ENCODE measurements at regions not wholly inside any gene's neighbourhood (a gene's known extent, or its start where the extent isn't known, plus 50 kb on each side); places are given as distances from the start of the nearest gene placed in this dataset.

- TF ChIP-seq CTCF (IDR thresholded peaks at IDR 0.05 in 4 of 5, conservative IDR thresholded peaks at IDR 0.05 in 1 of 5) = no peak
- no peak for TF ChIP-seq POLR2A (IDR thresholded peaks at IDR 0.05)
Measured at GRCh38 chr4:137083571-137084135, 448.6 kb downstream of the PCDH18 start.
